ENCODE measurements at regions not wholly inside any gene's neighbourhood (a gene's known extent, or its start where the extent isn't known, plus 50 kb on each side); places are given as distances from the start of the nearest gene placed in this dataset.
A peak's percentile ranks its signal among the peaks of the same experiment; 100 is the strongest.
"Not testable (repeated sequence)": the region's sequence is repeated elsewhere in the genome, so short reads cannot be mapped to it uniquely, and the experiment has no call there.

DNA sequence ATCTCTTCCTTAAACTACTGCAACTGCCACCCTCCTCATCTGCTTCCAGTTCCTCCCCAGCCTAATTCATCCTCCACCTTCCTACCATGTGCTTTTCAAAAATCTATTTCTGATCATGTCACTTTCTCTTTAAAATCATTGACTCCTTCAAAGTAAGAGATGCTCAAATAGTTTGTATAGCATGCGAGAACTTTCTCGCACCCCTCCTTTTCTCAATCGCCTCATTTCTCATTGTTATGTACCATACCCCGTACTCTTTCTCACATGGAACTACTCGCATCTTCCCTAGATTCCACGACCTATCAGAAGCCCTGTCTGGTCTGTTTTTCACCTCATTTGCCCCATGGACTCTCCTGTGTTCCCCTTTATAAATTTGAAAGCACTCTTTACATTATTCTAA lies 238.2 kb downstream of the NRIP1 start:
- DNase-seq (ENCODE audit: low spot score) = no peak

DNA sequence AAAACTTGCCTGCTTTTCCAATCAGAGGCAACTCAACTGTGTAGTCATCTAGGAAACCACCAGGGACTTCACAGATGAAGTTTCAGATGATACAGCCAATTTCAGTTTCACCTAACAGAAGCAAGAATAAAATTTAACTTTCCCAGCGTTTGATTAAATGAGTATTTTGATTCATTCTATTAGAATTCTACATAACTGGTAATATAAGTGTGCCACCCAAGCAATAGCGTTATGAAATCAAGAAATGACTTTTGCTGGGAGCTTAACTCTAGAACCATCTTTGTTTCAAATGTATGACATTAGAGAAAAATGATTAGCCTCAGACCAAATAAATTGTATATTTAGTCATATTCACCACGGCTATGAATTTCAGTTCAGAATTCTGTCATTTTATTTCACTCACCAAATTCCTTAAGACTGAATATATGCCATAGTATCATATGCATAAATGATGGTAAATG lies 239.3 kb downstream of the NRIP1 start:
- DNase-seq (ENCODE audit: low spot score) = no peak

DNA sequence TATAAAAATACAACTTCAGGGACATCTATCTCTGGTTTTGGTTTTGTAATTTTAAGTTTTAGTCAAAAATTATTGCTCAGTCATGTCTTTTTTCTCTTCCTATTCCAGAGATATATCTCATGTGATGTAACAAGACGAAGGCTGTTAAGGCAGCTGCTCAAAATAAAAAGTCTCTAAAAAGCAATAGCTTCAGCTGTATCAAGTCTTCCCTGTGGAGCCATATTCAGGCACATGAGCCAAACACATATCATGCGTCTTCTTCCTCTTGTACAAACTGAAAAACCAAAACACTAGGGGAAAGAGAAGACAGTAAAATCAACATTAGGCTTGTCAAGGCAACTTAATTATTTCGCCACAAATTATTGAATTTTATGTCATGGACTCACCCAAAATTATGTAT lies 240.7 kb downstream of the NRIP1 start:
- no peak for DNase-seq (ENCODE audit: low spot score)

GRCh38 chr21:14817311-14817710 lies 247.5 kb downstream of the NRIP1 start:
- no peak for DNase-seq (ENCODE audit: low spot score)

DNA sequence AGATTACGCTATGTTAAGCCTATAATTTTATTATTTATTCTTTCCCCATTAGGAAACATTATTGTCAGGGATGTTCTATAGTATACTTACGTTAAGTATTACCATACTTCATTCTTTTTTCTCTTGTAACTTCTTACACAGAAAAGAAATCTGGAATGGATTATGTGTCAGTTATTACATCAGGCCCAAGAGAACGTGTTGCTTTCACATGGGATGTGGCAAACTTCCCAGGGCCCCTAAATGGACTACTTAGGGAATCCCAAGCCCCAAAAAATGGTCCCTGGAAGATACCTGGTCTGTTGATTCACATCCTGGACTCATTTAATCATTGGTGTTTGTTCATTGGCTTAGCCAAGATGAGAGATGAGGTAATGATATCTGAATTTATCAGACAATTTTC lies 249.8 kb downstream of the NRIP1 start:
- DNase-seq (ENCODE audit: low spot score) = no peak

DNA sequence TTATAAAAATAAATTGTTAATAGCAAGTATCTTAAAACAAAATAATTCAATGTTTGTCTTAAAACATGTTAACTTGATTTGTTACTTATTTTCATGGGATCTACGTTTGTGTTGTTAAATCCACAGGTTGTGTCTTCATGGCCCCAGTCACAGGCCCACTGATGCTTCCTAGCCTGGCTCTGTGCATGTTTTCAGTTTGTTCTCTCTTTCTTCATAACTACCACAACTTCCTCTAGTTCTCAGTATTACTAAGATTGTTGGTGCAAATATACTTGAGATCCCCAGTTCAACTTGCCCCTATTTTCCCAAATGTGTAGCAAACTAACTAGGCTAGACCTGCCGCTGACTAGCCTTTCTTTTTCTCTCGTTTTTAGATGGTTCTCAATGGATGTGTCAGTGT lies 250.5 kb downstream of the NRIP1 start:
- no peak for DNase-seq (ENCODE audit: low spot score)

DNA sequence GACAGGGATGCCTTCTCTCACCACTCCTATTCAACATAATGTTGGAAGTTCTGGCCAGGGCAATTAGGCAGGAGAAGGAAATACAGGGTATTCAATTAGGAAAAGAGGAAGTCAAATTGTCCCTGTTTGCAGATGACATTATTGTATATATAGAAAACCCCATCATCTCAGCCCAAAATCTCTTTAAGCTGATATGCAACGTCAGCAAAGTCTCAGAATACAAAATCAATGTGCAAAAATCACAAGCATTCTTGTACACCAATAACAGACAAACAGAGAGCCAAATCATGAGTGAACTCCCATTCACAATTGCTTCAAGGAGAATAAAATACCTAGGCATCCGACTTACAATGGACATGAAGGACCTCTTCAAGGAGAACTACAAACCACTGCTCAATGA lies 258.1 kb upstream of the SAMSN1 start:
- DNase-seq (ENCODE audit: low spot score) = not testable (repeated sequence)

DNA sequence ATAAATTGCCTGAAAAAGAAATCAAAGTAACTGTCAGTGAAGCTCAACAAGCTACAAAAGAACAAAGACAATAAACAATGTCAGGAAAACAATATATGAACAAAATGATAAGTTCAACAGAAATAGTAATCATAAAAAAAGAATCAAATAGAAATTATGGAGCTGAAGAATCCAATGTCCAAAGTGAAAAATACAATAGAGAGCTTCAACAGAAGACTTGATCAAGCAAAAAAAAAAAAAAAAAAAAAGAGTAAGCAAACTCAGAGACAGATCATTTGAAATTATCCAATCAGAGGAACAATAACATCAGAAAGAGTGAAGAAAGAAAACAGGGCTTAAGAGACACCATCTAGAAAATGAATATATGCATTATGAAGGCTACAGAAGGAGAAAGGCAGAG lies 251.4 kb upstream of the SAMSN1 start:
- DNase-seq (ENCODE audit: low spot score) = no peak

DNA sequence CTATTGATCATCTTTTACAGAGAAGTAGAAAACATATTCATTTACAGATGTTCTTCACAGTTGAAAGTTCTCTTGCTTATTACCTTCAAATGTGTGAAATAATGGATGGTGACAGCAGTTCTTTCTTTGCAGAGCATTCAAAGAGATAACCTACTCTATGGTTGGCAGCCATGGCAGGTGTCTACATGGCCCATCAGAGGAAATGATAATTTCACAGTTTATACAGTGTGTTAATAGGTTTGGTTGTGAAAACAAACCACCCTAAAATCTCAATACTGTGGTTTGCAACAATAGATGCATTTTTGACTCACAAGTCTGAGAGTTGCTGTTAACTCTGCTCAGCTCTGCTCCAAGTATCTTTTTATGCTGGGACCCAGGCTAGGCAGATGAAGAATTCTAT lies 241.2 kb upstream of the SAMSN1 start:
- DNase-seq (ENCODE audit: low spot score) = no peak

- no peak for DNase-seq (ENCODE audit: low spot score)
Observed at GRCh38 chr21:14785679-14786078, 239.6 kb upstream of the SAMSN1 start.

DNA sequence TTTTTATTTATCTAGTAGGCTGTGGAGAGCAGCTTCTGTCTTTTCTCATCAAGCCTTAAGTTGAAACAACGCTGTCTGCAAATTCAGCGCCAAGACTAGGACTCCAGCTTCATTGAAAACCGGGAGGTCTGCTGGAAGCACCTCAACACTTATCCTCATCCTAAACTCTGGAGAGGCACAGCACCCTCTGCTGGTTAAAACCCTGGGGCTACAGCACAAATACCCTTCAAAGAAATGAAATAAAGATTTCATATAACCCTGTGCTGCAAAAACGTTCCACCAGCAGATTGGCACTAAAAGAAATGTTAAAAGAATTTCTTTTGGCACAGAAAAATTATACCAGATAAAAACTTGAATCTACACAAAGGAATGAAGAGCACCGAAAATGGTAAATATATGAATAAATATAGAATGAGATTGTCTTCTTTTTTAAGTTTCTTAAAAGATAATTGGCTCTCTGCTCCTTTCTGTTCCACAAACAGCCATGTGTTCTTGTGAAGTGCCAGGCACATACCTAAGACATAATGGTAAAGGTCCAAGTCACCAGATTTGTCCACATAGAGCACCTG lies 227.7 kb upstream of the SAMSN1 start:
- peak; percentile 61 for DNase-seq (ENCODE audit: low spot score)

DNA sequence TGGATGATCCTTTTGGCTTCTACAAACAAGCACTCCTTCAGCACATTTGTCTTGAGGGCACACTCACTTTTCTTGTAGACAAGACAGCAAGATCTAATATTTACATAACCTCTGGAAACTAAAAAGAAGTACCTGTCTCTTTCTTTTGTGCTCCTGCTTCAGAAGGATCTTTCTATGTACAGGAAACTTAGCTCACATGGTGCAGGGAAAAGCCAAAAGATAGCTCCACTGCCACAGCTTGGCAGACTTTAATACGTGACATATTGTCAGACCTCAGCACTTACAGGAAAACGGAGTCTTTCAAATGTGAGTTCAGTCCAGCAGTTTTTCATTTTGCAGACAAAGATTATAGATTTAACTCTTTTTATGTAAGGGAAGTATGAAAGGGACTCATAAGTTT lies 225.5 kb upstream of the SAMSN1 start:
- no peak for DNase-seq (ENCODE audit: low spot score)

DNA sequence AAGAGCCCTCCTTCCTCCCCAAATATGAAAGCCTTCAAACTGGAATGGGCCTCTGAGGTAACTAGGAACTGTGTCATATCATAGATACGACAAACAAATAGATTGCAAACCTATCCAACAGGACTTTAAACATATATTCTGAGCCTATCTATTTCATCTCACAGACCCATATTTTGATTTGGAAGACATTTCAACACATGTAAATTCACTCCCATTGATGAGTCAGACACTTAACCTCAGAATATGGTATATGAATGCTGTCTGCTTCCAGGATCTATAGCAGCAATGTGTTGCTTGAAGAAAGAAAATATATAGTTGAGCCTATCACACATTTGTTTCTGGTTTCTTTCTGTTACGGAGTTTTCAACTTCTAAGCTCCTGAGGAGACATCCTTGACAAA lies 221.9 kb upstream of the SAMSN1 start:
- DNase-seq (ENCODE audit: low spot score) = no peak

DNA sequence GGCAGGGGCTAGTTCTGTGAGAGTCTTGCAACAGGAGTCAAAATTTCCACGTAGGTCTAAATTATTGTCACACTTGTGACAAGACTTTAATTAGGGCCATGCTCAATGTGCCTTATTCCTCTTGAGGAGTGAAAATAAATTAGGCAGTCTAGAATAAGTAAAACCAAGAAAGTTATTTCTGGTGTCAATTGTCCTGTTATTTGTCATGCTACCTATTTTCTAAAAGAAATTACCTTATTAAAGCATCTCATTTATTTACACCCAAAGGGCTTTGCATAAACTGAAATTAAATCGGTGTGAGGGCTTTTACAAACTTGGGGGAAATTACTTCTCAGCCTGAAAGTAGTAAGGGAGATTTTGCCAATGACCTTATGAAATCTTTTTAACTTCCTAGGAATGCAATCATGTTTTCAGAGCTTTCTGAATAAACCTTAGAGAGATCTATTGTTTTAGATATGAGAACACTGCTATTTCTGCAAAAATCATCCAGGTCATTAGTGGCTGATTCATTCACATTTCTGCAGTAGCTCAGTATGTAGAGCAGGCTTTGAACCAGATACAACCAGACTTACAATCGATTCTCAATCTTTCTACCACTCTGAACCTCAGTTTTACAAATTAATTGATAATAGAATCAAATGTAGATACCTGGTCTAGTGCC lies 221.2 kb upstream of the SAMSN1 start:
- DNase-seq (ENCODE audit: low spot score) = no peak

- DNase-seq (ENCODE audit: low spot score) = no peak
Observed at GRCh38 chr21:14766241-14766640, 220.1 kb upstream of the SAMSN1 start.

GRCh38 chr21:14763695-14764064 lies 217.6 kb upstream of the SAMSN1 start:
- no peak for DNase-seq (ENCODE audit: low spot score)

- DNase-seq (ENCODE audit: low spot score) = peak; percentile 23
Observed at GRCh38 chr21:14762734-14763694, 216.9 kb upstream of the SAMSN1 start.

DNA sequence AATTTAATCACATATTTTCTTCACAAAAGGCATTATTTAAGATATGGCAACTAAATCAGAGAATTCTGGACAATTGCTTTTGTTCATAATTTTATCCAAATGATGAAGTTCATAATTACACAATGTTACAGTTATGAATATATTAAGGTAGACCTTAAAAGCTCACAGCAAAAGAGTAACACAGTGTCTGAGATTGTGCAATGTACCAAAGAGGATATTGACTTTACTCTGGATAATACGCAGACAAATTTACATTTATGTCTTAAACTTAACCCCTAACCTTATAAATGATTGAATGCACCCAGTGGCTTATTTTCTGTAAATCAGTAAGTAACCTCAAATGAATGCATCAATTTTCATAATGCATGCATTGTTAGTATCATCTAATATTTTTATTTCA lies 216.2 kb upstream of the SAMSN1 start:
- DNase-seq (ENCODE audit: low spot score) = no peak

GRCh38 chr21:14759285-14759684 lies 213.2 kb upstream of the SAMSN1 start:
- DNase-seq (ENCODE audit: low spot score) = no peak

GRCh38 chr21:14758849-14759248 lies 212.7 kb upstream of the SAMSN1 start:
- no peak for DNase-seq (ENCODE audit: low spot score)

DNA sequence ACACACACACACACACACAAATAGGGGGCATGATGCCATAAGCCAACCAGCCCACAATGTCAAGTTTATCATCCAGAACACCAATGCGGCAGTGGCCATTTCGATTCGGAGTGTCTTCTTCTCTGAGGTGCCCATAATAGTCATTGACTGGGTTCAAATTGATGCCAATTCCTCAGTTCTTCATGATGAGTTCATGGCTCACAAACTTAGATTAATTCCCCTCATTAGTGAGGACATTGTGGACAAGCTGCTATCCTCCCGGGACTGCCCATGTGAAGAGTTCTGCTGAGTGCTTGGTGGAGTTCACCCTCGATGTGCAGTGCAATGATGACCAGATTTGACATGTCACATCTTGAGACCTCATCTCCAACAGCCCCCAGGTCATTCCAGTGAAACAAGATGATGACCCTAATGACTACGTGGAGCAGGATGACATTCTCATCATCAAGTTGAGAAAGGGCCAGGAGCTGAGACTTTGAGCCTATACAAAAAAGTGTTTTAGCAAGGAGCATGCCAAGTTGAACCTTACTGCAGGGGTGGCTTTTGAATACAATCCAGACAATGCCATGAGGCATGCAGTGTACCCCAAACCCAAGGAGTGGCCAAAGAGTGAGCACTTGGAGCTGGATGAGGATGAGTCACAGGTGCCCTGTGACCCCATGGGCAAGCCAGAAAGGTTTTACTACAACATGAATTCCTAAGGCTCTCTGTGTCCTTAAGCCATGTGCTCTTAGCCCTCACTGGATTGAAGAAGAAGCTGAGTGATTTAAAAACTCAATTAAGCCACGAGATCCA lies 211.6 kb upstream of the SAMSN1 start:
- DNase-seq (ENCODE audit: low spot score) = no peak

DNA sequence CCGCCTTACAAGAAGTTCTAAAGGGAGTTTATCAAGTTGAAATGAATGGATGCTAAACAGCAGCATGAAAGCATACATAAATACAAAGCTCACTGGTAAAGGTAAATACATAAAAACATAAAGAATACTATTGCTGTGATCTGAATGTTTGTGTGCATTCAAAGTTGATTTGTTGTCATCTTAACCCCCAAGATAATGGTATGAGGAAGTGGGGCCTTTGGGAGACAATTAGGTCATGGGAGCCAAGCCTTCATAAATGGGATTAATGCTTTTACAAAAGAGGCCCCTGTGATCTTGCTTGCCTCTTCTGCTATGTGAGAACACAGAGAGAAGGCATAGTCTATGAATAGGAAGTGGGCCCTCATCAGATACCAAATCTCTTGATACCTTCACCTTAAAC lies 209.0 kb upstream of the SAMSN1 start:
- DNase-seq (ENCODE audit: low spot score) = no peak
